HCT116 (cell line): ENCODE measurements at regions not wholly inside any gene's neighbourhood (a gene's known extent, or its start where the extent isn't known, plus 50 kb on each side); places are given as distances from the start of the nearest gene placed in this dataset.

ENCODE experiments used
- ATAC-seq: fragments of 200-7000 bp; cut with Tn5 transposase; 2 replicates; pipeline ENCODE4 v1.9.1; 2020; ENCODE audit warnings: mild to moderate bottlenecking, moderate library complexity
- BruUV-seq: library from RNA; stranded (reverse); fragments of 400-500 nt; replicated peaks from 2 replicates; lab custom pipeline; 2021; lab: Mats Ljungman, UMichigan
- CTCF ChIA-PET: fragments of 300-600 bp; sonication (Branson Sonifier 250); formaldehyde crosslinking; loops from one replicate; lab custom pipeline; 2021; ENCODE audit warnings: antibody characterized with exemption; lab: Charles Lee
- POLR2A ChIA-PET: fragments of 300-600, 350-600 bp; sonication (Branson Sonifier 250); formaldehyde crosslinking; loops from one replicate; lab custom pipeline; 2021; ENCODE audit warnings: antibody characterized with exemption; lab: Charles Lee
- RAD21 ChIA-PET, 2 experiments: fragments of 300-600 bp; sonication (Branson Sonifier 250); formaldehyde crosslinking; loops; one replicate each; lab custom pipeline; 2023; ENCODE audit warnings: low total read pairs in 2 of 2; ENCODE audit not compliant: uncharacterized antibody in 2 of 2, unreplicated experiment in 2 of 2, low non-redundant PET in 1 of 2; lab: Charles Lee
- DNase-seq: peaks from one replicate; pipeline ENCODE4 v3.0.0-alpha.2; 2010; ENCODE audit warnings: low read depth, low spot score
- H2AFZ ChIP-seq: fragments of 200-600 bp; shearing (Covaris generic), sonication (generic); 2 replicates; pipeline ENCODE4 v1.6.1; 2017; ENCODE audit warnings: low read depth, mixed run types, mixed read lengths, antibody characterized with exemption, low read length; ENCODE audit not compliant: poor library complexity, severe bottlenecking
- H3K27ac ChIP-seq: 2 replicates; pipeline ENCODE4 v1.5.1; 2012; ENCODE audit warnings: low read depth, low read length
- H3K27me3 ChIP-seq: fragments of 200-600 bp; sonication (generic); 2 replicates; pipeline ENCODE4 v1.6.1; 2016; ENCODE audit warnings: mixed run types, low read length, mixed read lengths; ENCODE audit not compliant: insufficient read depth
- H3K36me3 ChIP-seq, 2 experiments: fragments of 200-500 bp in 1 of 2; fragments of 200-600 bp in 1 of 2; sonication (Bioruptor generic) in 1 of 2; sonication (generic) in 1 of 2; 2 replicates each; pipeline versions ENCODE4 v1.5.1 to v1.6.1; 2014 to 2016; ENCODE audit warnings: low read length in 2 of 2, inconsistent platforms in 1 of 2, mixed read lengths in 1 of 2, mixed run types in 1 of 2; ENCODE audit not compliant: insufficient read depth in 2 of 2, control insufficient read depth in 1 of 2
- H3K4me1 ChIP-seq, 2 experiments: fragments of 200-600 bp in 1 of 2; sonication (generic) in 1 of 2; 2 replicates each; pipeline versions ENCODE4 v1.5.1 to v1.6.1; 2012 to 2017; ENCODE audit warnings: low read length in 2 of 2, inconsistent platforms in 1 of 2, mild to moderate bottlenecking in 1 of 2, mixed read lengths in 1 of 2, mixed run types in 1 of 2, moderate library complexity in 1 of 2; ENCODE audit not compliant: insufficient read depth in 2 of 2, control insufficient read depth in 1 of 2
- H3K4me2 ChIP-seq: fragments of 200-600 bp; sonication (generic); 2 replicates; pipeline ENCODE4 v1.6.1; 2017; ENCODE audit warnings: mixed run types, low read length, mixed read lengths
- H3K4me3 ChIP-seq, 2 experiments: fragments of 200-600 bp in 1 of 2; sonication (generic) in 1 of 2; replicated peaks in 1 of 2; 2 replicates each; pipeline ENCODE4 v1.5.1; 2011 to 2016; ENCODE audit warnings: low read length in 2 of 2, control low read depth in 1 of 2, low read depth in 1 of 2, mild to moderate bottlenecking in 1 of 2, mixed read lengths in 1 of 2, mixed run types in 1 of 2
- H3K79me2 ChIP-seq: fragments of 200-600 bp; sonication (generic); 2 replicates; pipeline ENCODE4 v1.6.1; 2017; ENCODE audit warnings: mild to moderate bottlenecking, mixed run types, low read length, moderate library complexity, mixed read lengths; ENCODE audit not compliant: insufficient read depth
- H3K9ac ChIP-seq: fragments of 200-600 bp; sonication (generic); 2 replicates; pipeline ENCODE4 v1.6.1; 2016; ENCODE audit warnings: low read length, mixed read lengths
- H3K9me2 ChIP-seq: fragments of 200-600 bp; sonication (generic), shearing (Covaris generic); 2 replicates; pipeline ENCODE4 v1.6.1; 2017; ENCODE audit warnings: mixed run types, mild to moderate bottlenecking, moderate library complexity; ENCODE audit not compliant: insufficient read depth
- H3K9me3 ChIP-seq, 2 experiments: fragments of 200-500 bp in 1 of 2; fragments of 200-600 bp in 1 of 2; sonication (Bioruptor generic) in 1 of 2; sonication (generic) in 1 of 2; 2 replicates each; pipeline ENCODE4 v1.6.1; 2014 to 2017; ENCODE audit warnings: low read length in 2 of 2, mixed read lengths in 2 of 2, inconsistent platforms in 1 of 2, low read depth in 1 of 2, mild to moderate bottlenecking in 1 of 2, mixed run types in 1 of 2, moderate library complexity in 1 of 2; ENCODE audit not compliant: control insufficient read depth in 1 of 2, insufficient read depth in 1 of 2
- H4K20me1 ChIP-seq: fragments of 200-600 bp; sonication (generic), shearing (Covaris generic); 2 replicates; pipeline ENCODE4 v1.6.1; 2017; ENCODE audit warnings: mixed run types, mild to moderate bottlenecking, moderate library complexity; ENCODE audit not compliant: insufficient read depth
- EZH2 ChIP-seq: fragments of 200-600 bp; sonication (generic); IDR thresholded peaks from 2 replicates; pipeline ENCODE4 v1.6.1; 2017; ENCODE audit warnings: antibody characterized with exemption, mixed run types
- POLR2A ChIP-seq: IDR thresholded peaks from 2 replicates; pipeline ENCODE4 v1.7.0; 2011; ENCODE audit warnings: borderline replicate concordance; ENCODE audit not compliant: insufficient read depth, insufficient read length; ENCODE audit errors: extremely low read depth
- POLR2AphosphoS5 ChIP-seq: IDR thresholded peaks from 2 replicates; pipeline ENCODE4 v1.6.1; 2011; ENCODE audit warnings: mild to moderate bottlenecking, low read depth, low read length, moderate library complexity
- RAD21 ChIP-seq: IDR thresholded peaks from 2 replicates; pipeline ENCODE4 v1.6.1; 2012; ENCODE audit warnings: low read depth, mild to moderate bottlenecking
- SIN3A ChIP-seq: IDR thresholded peaks from 2 replicates; pipeline ENCODE4 v1.6.1; 2012; ENCODE audit warnings: low read depth
- intact Hi-C: fragments of 100-400 bp; cut with micrococcal nuclease; formaldehyde crosslinking; loops from 2 replicates; pipeline ENCODE4 v1.10.0; 2022
- TF ChIP-seq, protein P1 (sequence below), 3 experiments: fragments of 200-600 bp in 1 of 3; sonication (generic) in 1 of 3; IDR thresholded peaks in 2 of 3; conservative IDR thresholded peaks in 1 of 3; 2 replicates each; pipeline ENCODE4 v1.5.1; 2012 to 2017; ENCODE audit warnings: low read depth in 2 of 3, low read length in 2 of 3, antibody characterized with exemption in 1 of 3, borderline replicate concordance in 1 of 3, control low read depth in 1 of 3, mild to moderate bottlenecking in 1 of 3, mixed read lengths in 1 of 3, mixed run types in 1 of 3, moderate library complexity in 1 of 3; ENCODE audit not compliant: insufficient read depth in 1 of 3

DNA sequence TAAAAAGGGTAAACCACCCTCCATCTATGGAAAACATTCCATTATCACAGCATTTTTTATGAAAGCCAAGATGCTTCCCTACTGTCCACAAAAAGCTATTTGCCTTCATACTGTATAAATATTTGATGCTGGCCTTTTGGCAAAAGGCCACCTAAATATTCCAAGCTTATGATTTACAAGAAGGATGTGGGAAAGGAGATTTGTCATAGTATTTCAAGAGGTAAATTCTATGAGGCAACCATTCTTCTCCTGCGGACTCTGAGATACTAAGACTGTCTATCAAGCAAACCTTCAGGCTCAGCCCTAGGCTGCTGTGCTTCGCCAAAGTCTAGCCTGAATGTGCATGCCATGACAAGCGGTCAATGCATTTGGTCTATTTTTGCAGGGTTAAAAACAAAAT is 807.1 kb upstream of the AMELY start (continued):
- TF ChIP-seq, protein P1, sequence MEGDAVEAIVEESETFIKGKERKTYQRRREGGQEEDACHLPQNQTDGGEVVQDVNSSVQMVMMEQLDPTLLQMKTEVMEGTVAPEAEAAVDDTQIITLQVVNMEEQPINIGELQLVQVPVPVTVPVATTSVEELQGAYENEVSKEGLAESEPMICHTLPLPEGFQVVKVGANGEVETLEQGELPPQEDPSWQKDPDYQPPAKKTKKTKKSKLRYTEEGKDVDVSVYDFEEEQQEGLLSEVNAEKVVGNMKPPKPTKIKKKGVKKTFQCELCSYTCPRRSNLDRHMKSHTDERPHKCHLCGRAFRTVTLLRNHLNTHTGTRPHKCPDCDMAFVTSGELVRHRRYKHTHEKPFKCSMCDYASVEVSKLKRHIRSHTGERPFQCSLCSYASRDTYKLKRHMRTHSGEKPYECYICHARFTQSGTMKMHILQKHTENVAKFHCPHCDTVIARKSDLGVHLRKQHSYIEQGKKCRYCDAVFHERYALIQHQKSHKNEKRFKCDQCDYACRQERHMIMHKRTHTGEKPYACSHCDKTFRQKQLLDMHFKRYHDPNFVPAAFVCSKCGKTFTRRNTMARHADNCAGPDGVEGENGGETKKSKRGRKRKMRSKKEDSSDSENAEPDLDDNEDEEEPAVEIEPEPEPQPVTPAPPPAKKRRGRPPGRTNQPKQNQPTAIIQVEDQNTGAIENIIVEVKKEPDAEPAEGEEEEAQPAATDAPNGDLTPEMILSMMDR (IDR thresholded peaks at IDR 0.05 in 2 of 3, conservative IDR thresholded peaks at IDR 0.05 in 1 of 3; ENCODE audit: borderline replicate concordance in 1 of 3, insufficient read depth in 1 of 3, low read depth in 2 of 3, low read length in 2 of 3) = no peak
- TF ChIP-seq POLR2AphosphoS5 (no peak), SIN3A (no peak)
- TF ChIP-seq, all 23 proteins: peak for 0

DNA sequence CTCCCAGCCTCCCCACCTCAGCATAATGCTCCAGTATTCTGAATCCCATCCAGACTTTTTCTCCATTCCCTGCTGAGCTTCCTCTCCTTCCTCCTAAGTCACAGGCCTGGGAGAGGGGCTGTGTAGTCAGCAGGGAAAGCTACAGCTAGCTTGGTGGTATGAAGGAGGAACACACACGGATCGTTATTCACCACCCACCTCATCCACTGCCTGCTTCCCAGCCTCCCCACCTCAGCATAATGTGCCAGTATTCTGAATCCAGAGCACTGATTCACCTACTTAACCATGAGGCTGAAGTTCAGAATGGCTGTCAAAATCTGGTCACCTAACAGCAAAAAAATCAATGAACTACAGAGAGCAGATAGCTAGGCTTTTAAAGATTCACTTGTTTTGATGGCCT is 806.6 kb upstream of the AMELY start:
- H3K4me3 ChIP-seq = no peak overlapping the region
- BruUV-seq = no TSS peak
- H3K9me2 ChIP-seq = no peaks in the 10 kb centered on the region
- DNase-seq (no peak), ATAC-seq (no peak)
- TF ChIP-seq RAD21 (no peak), POLR2A (no peak), EZH2 (no peak), POLR2AphosphoS5 (no peak)
- TF ChIP-seq, protein P1 (IDR thresholded peaks at IDR 0.05 in 2 of 3, conservative IDR thresholded peaks at IDR 0.05 in 1 of 3; ENCODE audit: borderline replicate concordance in 1 of 3, insufficient read depth in 1 of 3, low read depth in 2 of 3, low read length in 2 of 3) = no peak
- ChIA-PET POLR2A (no interaction called here), RAD21 (no interaction called here), CTCF (no interaction called here)
- no peaks in the 10 kb centered on the region for H3K9me3 ChIP-seq
- no peaks in the 10 kb centered on the region for H3K4me1 ChIP-seq
- H3K36me3 ChIP-seq = no peaks in the 10 kb centered on the region
- no peak overlapping the region for H2AFZ ChIP-seq
- no peak overlapping the region for H3K27ac ChIP-seq
- intact Hi-C loops = no loop called here
- no peak overlapping the region for H3K4me2 ChIP-seq
- no peaks in the 10 kb centered on the region for H4K20me1 ChIP-seq
- H3K79me2 ChIP-seq = no peaks in the 10 kb centered on the region
- H3K27me3 ChIP-seq = no peaks in the 10 kb centered on the region
- no peak overlapping the region for H3K9ac ChIP-seq
